GM13977 (cell line): ENCODE measurements at regions not wholly inside any gene's neighbourhood (a gene's known extent, or its start where the extent isn't known, plus 50 kb on each side); places are given as distances from the start of the nearest gene placed in this dataset.

Experiments used
- DNase-seq: peaks from one replicate; pipeline ENCODE4 v3.0.0; 2012; ENCODE audit warnings: low spot score
- in situ Hi-C: fragments of 300-500 bp; cut with MboI; formaldehyde crosslinking; loops from one replicate; pipeline ENCODE4 v1.12.0; 2022; ENCODE audit warnings: low sequenced_read_pairs, low pct_unique_long_range_greater_than_20kb, mixed read lengths, inconsistent platforms; ENCODE audit not compliant: unreplicated experiment
- TF ChIP-seq, protein P1 (sequence below): IDR thresholded peaks from 2 replicates; pipeline ENCODE4 v1.5.1; 2012; ENCODE audit warnings: mild to moderate bottlenecking, control low read depth; ENCODE audit not compliant: insufficient read depth; ENCODE audit errors: extremely low read depth, missing control alignments

DNA sequence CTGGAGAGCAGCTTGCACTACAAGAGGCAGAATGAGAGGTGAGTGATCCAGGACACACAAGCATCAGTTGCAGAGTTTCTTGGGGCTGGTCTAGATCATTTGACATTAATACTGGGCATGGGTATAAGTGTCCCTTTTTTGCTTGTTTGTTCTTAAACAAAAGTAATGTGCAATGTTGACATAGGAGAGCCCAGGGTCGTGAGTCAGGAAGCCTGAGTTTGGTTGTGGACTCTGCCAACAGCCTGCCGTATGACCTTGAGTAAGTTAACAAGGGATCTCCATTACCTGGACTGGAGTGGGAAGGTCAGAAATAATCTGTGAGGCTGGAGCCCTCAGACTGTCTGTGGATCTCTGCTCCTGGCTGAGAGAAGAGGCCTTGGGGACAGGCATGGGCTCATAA, 170.3 kb downstream of the KCNA5 start:
- DNase-seq: no peak
- TF ChIP-seq, protein P1, sequence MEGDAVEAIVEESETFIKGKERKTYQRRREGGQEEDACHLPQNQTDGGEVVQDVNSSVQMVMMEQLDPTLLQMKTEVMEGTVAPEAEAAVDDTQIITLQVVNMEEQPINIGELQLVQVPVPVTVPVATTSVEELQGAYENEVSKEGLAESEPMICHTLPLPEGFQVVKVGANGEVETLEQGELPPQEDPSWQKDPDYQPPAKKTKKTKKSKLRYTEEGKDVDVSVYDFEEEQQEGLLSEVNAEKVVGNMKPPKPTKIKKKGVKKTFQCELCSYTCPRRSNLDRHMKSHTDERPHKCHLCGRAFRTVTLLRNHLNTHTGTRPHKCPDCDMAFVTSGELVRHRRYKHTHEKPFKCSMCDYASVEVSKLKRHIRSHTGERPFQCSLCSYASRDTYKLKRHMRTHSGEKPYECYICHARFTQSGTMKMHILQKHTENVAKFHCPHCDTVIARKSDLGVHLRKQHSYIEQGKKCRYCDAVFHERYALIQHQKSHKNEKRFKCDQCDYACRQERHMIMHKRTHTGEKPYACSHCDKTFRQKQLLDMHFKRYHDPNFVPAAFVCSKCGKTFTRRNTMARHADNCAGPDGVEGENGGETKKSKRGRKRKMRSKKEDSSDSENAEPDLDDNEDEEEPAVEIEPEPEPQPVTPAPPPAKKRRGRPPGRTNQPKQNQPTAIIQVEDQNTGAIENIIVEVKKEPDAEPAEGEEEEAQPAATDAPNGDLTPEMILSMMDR: no peak
- in situ Hi-C loops: no loop called here

DNA sequence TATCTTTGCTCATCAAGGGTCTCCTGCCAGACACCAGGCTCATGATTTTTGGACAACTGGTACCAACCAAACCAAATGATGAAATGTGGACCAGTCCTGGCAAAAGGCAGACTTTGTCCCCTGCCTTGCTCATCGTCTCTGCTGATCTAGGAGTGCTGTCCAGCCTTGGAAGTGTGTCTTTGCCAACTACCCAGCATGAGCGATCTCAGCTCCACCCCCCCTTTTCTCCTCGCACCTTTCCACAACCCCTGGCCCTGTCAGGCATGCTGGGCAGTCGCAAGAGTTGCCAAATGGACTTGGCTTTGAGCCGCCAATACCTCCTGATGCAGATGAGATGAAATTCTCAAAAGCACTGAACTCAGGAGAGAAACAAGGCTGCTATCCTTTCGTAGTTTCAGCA, 174.3 kb downstream of the KCNA5 start:
- in situ Hi-C loops: no loop called here
- DNase-seq: no peak
- TF ChIP-seq, protein P1: no peak

DNA sequence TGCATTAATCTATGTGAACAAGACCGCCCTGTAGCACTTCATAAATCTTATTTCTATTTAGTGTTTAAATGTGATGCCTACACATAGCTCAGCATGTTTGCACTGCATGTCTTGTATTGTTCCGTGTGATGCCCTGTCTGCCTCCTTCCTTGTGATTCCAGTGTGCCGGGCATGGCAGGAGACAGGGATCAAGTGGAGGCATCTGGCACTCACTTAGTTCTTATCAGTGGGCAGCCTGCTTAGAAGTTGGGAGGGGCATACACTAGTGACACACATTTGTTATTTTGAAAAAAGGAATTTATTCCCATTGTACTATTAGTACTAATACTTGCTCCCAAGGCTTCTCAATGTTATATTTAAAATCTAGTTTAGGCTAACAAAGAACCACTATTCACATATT, 176.4 kb downstream of the KCNA5 start:
- TF ChIP-seq, protein P1: no peak
- DNase-seq: no peak
- in situ Hi-C loops: no loop called here

DNA sequence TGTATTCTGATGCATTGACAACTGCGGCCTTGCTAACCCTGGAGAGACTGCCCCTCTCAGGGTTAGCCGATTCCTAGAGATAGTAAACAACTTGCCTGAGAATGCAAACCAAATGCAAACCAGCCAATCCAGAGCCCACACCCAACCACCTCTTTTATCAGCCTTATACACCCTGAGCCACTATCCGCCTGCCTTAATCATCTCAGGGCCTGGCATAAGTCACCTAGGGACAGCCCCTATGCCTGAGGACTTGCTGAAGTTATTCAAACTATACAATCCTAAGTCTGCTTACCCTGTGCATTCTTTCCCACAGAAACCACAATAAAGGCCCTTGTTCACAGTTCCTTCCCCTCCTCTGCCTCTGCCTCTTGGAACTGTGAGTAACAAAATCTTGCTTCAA, 177.2 kb downstream of the KCNA5 start:
- in situ Hi-C loops: no loop called here
- TF ChIP-seq, protein P1: no peak
- DNase-seq: no peak

DNA sequence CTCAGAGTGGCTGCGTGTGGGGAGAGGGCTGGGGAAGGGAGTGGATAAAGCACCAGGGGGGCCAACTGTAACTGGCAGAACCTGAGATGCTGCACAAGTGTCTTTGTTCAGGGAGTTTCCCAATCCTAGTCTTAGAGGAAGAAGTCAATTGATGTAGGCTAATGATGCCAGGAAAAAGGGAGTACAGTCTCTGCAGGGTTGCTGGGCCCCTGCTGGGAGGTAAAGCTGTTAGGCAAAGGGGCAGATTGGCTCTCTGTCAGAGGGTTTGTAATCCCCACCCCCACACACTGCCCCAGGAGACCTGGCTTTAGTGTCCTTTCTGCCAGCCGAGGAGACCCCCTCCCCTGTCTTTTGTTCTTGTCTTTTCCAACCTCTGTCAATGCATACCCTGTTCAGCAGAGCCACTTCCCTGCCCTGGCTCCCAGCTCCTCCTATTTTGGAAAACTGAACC, 178.4 kb downstream of the KCNA5 start:
- DNase-seq: no peak
- TF ChIP-seq, protein P1: no peak
- in situ Hi-C loops: no loop called here

DNA sequence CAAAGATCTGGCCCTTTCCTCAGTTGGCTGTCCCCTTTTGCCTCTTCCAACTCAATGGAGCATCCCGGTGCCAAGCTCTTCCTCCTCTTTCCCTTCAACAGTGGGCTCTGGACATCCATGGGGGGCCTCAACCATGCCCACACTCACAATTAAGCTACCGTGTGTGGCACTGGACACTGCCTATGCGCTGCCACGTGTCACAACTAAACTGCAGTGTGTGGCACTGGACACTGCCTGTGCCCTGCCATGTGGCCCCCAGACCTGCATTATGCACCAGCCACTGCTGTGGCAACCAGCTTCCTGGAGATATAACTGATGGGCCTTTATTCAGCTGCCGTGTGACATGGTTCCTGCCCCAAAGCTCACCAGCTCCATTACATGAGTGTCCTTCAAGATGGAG, 179.1 kb downstream of the KCNA5 start:
- TF ChIP-seq, protein P1: no peak
- in situ Hi-C loops: no loop called here
- DNase-seq: no peak

DNA sequence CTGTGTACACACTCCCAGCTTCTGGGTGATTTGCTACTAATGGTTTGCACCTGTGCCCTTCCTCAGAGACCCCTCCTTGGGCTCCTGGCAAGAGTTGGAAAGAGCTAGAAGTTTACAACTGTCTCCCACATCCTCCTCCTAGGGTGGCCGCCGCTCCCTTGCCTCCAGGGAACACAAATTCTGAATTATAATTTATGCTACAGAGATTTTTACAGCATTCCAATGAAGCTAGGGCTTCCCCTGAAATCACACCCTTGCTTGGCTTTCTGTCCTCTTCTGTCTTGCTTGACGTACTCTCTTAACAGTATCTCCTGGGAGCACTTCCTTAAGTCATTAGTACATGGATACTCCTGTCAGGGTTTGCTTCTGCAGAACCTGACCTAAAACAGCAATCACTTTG, 180.2 kb downstream of the KCNA5 start:
- TF ChIP-seq, protein P1: no peak
- no peak for DNase-seq
- in situ Hi-C loops: no loop called here
